H1 (cell line): ENCODE measurements at regions not wholly inside any gene's neighbourhood (a gene's known extent, or its start where the extent isn't known, plus 50 kb on each side); places are given as distances from the start of the nearest gene placed in this dataset.

Source experiments
- CTCF ChIA-PET: fragments of 300-600 bp; sonication (Branson Sonifier 250); formaldehyde crosslinking; loops from one replicate; lab custom pipeline; 2021; ENCODE audit not compliant: partially characterized antibody; lab: Charles Lee
- POLR2A ChIA-PET: fragments of 300-600 bp; sonication (Branson Sonifier 250); formaldehyde crosslinking; loops from one replicate; lab custom pipeline; 2021; ENCODE audit warnings: inconsistent platforms; ENCODE audit not compliant: partially characterized antibody; lab: Charles Lee
- DNase-seq, 2 experiments: peaks; one replicate each; pipeline versions ENCODE4 v3.0.0 to v3.0.0-alpha.2; 2010 to 2022; ENCODE audit warnings: low spot score in 2 of 2, low read depth in 1 of 2, mixed read lengths in 1 of 2
- FAIRE-seq: peaks from 2 replicates; lab custom pipeline; 2011; peaks lifted over from hg19 to GRCh38; lab: Jason Lieb, UNC
- H2AFZ ChIP-seq: 2 replicates; pipeline ENCODE4 v1.8.1; 2012; ENCODE audit warnings: low read length, inconsistent platforms
- H2AK5ac ChIP-seq: 2 replicates; pipeline ENCODE4 v1.6.1; 2013; ENCODE audit warnings: low read depth, low read length
- H2BK120ac ChIP-seq: replicated peaks from 2 replicates; pipeline ENCODE3; 2013; ENCODE audit warnings: low read depth, low read length, inconsistent platforms
- H2BK12ac ChIP-seq: 2 replicates; pipeline ENCODE4 v1.6.1; 2013; ENCODE audit warnings: low read depth, low read length
- H2BK15ac ChIP-seq: 2 replicates; pipeline ENCODE4 v1.6.1; 2013; ENCODE audit warnings: low read length
- H2BK20ac ChIP-seq: 2 replicates; pipeline ENCODE4 v1.6.1; 2013; ENCODE audit warnings: low read length
- H2BK5ac ChIP-seq: 2 replicates; pipeline ENCODE4 v1.6.1; 2013; ENCODE audit warnings: low read depth, low read length
- H3K14ac ChIP-seq: 2 replicates; pipeline ENCODE4 v1.6.1; 2013; ENCODE audit warnings: inconsistent platforms; ENCODE audit not compliant: insufficient read length
- H3K18ac ChIP-seq: 2 replicates; pipeline ENCODE4 v1.6.1; 2013; ENCODE audit warnings: low read length; ENCODE audit errors: extremely low read depth
- H3K23ac ChIP-seq: 2 replicates; pipeline ENCODE4 v1.6.1; 2013; ENCODE audit warnings: inconsistent platforms; ENCODE audit not compliant: insufficient read length
- H3K23me2 ChIP-seq: 2 replicates; pipeline ENCODE4 v1.6.1; 2013; ENCODE audit warnings: low read depth, low read length
- H3K27ac ChIP-seq: 2 replicates; pipeline ENCODE4 v1.6.1; 2011; ENCODE audit warnings: low read depth, low read length, inconsistent platforms
- H3K27me3 ChIP-seq, 4 experiments: replicated peaks in 1 of 4; 1 replicate in 1 of 4; 2 replicates in 3 of 4; pipeline versions ENCODE4 v1.6.1 to v1.8.1; 2011 to 2013; ENCODE audit warnings: low read length in 3 of 4, mild to moderate bottlenecking in 3 of 4, inconsistent platforms in 2 of 4, mixed read lengths in 2 of 4, moderate library complexity in 1 of 4; ENCODE audit not compliant: control insufficient read depth in 3 of 4, insufficient read depth in 3 of 4; ENCODE audit errors: extremely low read depth in 1 of 4
- H3K36me3 ChIP-seq, 4 experiments: 2 replicates each; pipeline versions ENCODE4 v1.6.1 to v1.8.1; 2011 to 2013; ENCODE audit warnings: mild to moderate bottlenecking in 4 of 4, low read length in 3 of 4, moderate library complexity in 2 of 4, control low read depth in 1 of 4, inconsistent platforms in 1 of 4; ENCODE audit not compliant: insufficient read depth in 4 of 4, control insufficient read depth in 2 of 4
- H3K4ac ChIP-seq: replicated peaks from 2 replicates; pipeline ENCODE3; 2013; ENCODE audit warnings: low read length, low read depth, mixed read lengths, inconsistent platforms; ENCODE audit not compliant: insufficient read length
- H3K4me1 ChIP-seq, 4 experiments: replicated peaks in 1 of 4; 1 replicate in 1 of 4; 2 replicates in 3 of 4; pipeline versions ENCODE4 v1.6.1 to v1.8.1; 2011 to 2013; ENCODE audit warnings: low read length in 3 of 4, inconsistent platforms in 2 of 4, mixed read lengths in 1 of 4; ENCODE audit not compliant: insufficient read depth in 4 of 4, control insufficient read depth in 3 of 4
- H3K4me2 ChIP-seq, 2 experiments: 2 replicates each; pipeline versions ENCODE4 v1.6.1 to v1.8.1; 2011 to 2013; ENCODE audit warnings: low read depth in 2 of 2, low read length in 2 of 2, control low read depth in 1 of 2, inconsistent platforms in 1 of 2, mild to moderate bottlenecking in 1 of 2; ENCODE audit not compliant: insufficient read depth in 1 of 2
- H3K4me3 ChIP-seq, 4 experiments: fragments of 200-600, 300-600 bp in 1 of 4; sonication (generic), shearing (Covaris generic), sonication (Bioruptor Twin) in 1 of 4; 2 replicates each; pipeline versions ENCODE4 v1.5.1 to v1.8.1; 2011 to 2016; ENCODE audit warnings: low read length in 4 of 4, low read depth in 3 of 4, control low read depth in 2 of 4, inconsistent platforms in 2 of 4, mild to moderate bottlenecking in 2 of 4, mixed read lengths in 1 of 4, moderate library complexity in 1 of 4; ENCODE audit not compliant: insufficient read depth in 2 of 4; ENCODE audit errors: extremely low read depth in 1 of 4
- H3K56ac ChIP-seq: replicated peaks from 2 replicates; pipeline ENCODE3; 2013; ENCODE audit warnings: low read depth, mild to moderate bottlenecking, mixed read lengths, low read length, inconsistent platforms; ENCODE audit not compliant: insufficient read length
- H3K79me1 ChIP-seq: 2 replicates; pipeline ENCODE4 v1.6.1; 2013; ENCODE audit warnings: low read depth, low read length, control low read depth
- H3K79me2 ChIP-seq, 2 experiments: 2 replicates each; pipeline versions ENCODE4 v1.6.1 to v1.8.1; 2012 to 2013; ENCODE audit warnings: low read length in 2 of 2, mild to moderate bottlenecking in 2 of 2, inconsistent platforms in 1 of 2; ENCODE audit not compliant: insufficient read depth in 2 of 2, control insufficient read depth in 1 of 2
- H3K9ac ChIP-seq, 4 experiments: replicated peaks in 1 of 4; 1 replicate in 1 of 4; 2 replicates in 3 of 4; pipeline versions ENCODE4 v1.6.1 to v1.8.1; 2011 to 2013; ENCODE audit warnings: low read depth in 3 of 4, low read length in 3 of 4, control low read depth in 2 of 4, mild to moderate bottlenecking in 2 of 4, moderate library complexity in 2 of 4, inconsistent platforms in 1 of 4; ENCODE audit errors: extremely low read depth in 1 of 4
- H3K9me3 ChIP-seq, 2 experiments: 2 replicates each; pipeline versions ENCODE4 v1.6.1 to v1.8.1; 2012 to 2013; ENCODE audit warnings: mild to moderate bottlenecking in 2 of 2, moderate library complexity in 2 of 2, control low read depth in 1 of 2, inconsistent platforms in 1 of 2, low read depth in 1 of 2, low read length in 1 of 2, mixed read lengths in 1 of 2; ENCODE audit not compliant: insufficient read depth in 2 of 2
- H4K20me1 ChIP-seq, 2 experiments: replicated peaks in 1 of 2; 2 replicates each; pipeline versions ENCODE3 to v1.8.1; 2011 to 2013; ENCODE audit warnings: inconsistent platforms in 2 of 2, low read length in 2 of 2, mild to moderate bottlenecking in 1 of 2; ENCODE audit not compliant: insufficient read depth in 2 of 2, control insufficient read depth in 1 of 2
- H4K5ac ChIP-seq: 2 replicates; pipeline ENCODE4 v1.6.1; 2013; ENCODE audit warnings: low read length, low read depth, mixed read lengths, inconsistent platforms; ENCODE audit not compliant: insufficient read length
- H4K8ac ChIP-seq: 2 replicates; pipeline ENCODE4 v1.8.0; 2013; ENCODE audit warnings: mild to moderate bottlenecking, moderate library complexity, low read length, inconsistent platforms; ENCODE audit not compliant: insufficient read depth; ENCODE audit errors: extremely low read depth
- H4K91ac ChIP-seq: replicated peaks from 2 replicates; pipeline ENCODE3; 2013; ENCODE audit warnings: low read length, mixed read lengths, inconsistent platforms; ENCODE audit not compliant: insufficient read length
- ASH2L ChIP-seq: fragments of 200-600, 300-600 bp; sonication (generic); IDR thresholded peaks from one replicate; pipeline ENCODE4 v1.7.1; 2017; ENCODE audit warnings: low read length
- BACH1 ChIP-seq: IDR thresholded peaks from 2 replicates; pipeline ENCODE4 v1.6.1; 2012; ENCODE audit warnings: low read length, improper control_type of control experiment
- CEBPB ChIP-seq: IDR thresholded peaks from 2 replicates; pipeline ENCODE4 v1.6.1; 2012; ENCODE audit warnings: low read depth, low read length
- CTCF ChIP-seq, 3 experiments: IDR thresholded peaks; 1 replicate in 2 of 3; 2 replicates in 1 of 3; pipeline versions ENCODE4 v1.5.1 to v1.6.1; 2011; ENCODE audit warnings: low read length in 3 of 3, mild to moderate bottlenecking in 3 of 3, inconsistent platforms in 2 of 3, low read depth in 1 of 3, moderate library complexity in 1 of 3; ENCODE audit not compliant: insufficient read depth in 1 of 3; ENCODE audit errors: control extremely low read depth in 1 of 3
- FOSL1 ChIP-seq: IDR thresholded peaks from 2 replicates; pipeline ENCODE4 v1.6.1; 2011; ENCODE audit warnings: mild to moderate bottlenecking, low read depth, low read length, moderate library complexity; ENCODE audit not compliant: insufficient read depth
- GABPA ChIP-seq: IDR thresholded peaks from 2 replicates; pipeline ENCODE4 v1.6.1; 2011; ENCODE audit warnings: mild to moderate bottlenecking, low read length, moderate library complexity, borderline replicate concordance; ENCODE audit not compliant: insufficient read depth
- JUND ChIP-seq: IDR thresholded peaks from 2 replicates; pipeline ENCODE4 v1.6.1; 2011; ENCODE audit warnings: mild to moderate bottlenecking, improper control_type of control experiment, low read length
- NANOG ChIP-seq: IDR thresholded peaks from 2 replicates; pipeline ENCODE4 v1.6.1; 2011; ENCODE audit warnings: low read length, low read depth, mild to moderate bottlenecking, inconsistent platforms; ENCODE audit not compliant: insufficient read depth, poor library complexity, severe bottlenecking
- RBBP5 ChIP-seq: IDR thresholded peaks from 2 replicates; pipeline ENCODE4 v1.7.1; 2012; ENCODE audit warnings: low read depth, mild to moderate bottlenecking, inconsistent platforms, low read length, moderate library complexity, borderline replicate concordance
- SAP30 ChIP-seq: fragments of 300-600 bp; sonication (generic); IDR thresholded peaks from 2 replicates; pipeline ENCODE4 v1.7.1; 2012; ENCODE audit warnings: low read length, moderate library complexity, mild to moderate bottlenecking, inconsistent platforms; ENCODE audit not compliant: insufficient read depth, insufficient replicate concordance
- SRF ChIP-seq: IDR thresholded peaks from 2 replicates; pipeline ENCODE4 v1.6.1; 2011; ENCODE audit warnings: mild to moderate bottlenecking, low read depth, low read length, moderate library complexity
- TBP ChIP-seq: IDR thresholded peaks from 2 replicates; pipeline ENCODE4 v1.6.1; 2011; ENCODE audit warnings: low read depth, low read length, improper control_type of control experiment
- WGBS, 2 experiments: shearing (Covaris generic) in 1 of 2; methylation state at CpG; one replicate each; pipeline versions ENCODE4 v1.1.6 to v1.1.7; 2013 to 2015; ENCODE audit warnings: low lambda C conversion rate in 2 of 2, mixed read lengths in 2 of 2, inconsistent platforms in 1 of 2, low coverage in 1 of 2, missing lambda C conversion rate in 1 of 2; ENCODE audit not compliant: insufficient replicate concordance in 2 of 2, insufficient coverage in 1 of 2, insufficient read length in 1 of 2; ENCODE audit errors: extremely low coverage in 1 of 2, missing lambda C conversion rate in 1 of 2; 5-methylcytosine and 5-hydroxymethylcytosine counted together
- TF ChIP-seq, protein P1 (sequence below): IDR thresholded peaks from 2 replicates; pipeline ENCODE4 v1.6.1; 2012; ENCODE audit warnings: inconsistent platforms

- FAIRE-seq = no peak
- H3K79me2 ChIP-seq = no peaks in the 10 kb centered on the region
- POLR2A ChIA-PET = no interaction called here
Measured at GRCh38 chr1:65596768-65597167, 176.3 kb downstream of the LEPR start.

More at GRCh38 chr1:65596768-65597167, 176.3 kb downstream of the LEPR start:
- H2BK15ac ChIP-seq = no peak overlapping the region
- CTCF ChIA-PET = no interaction called here
- H2AFZ ChIP-seq = no peak overlapping the region
- H2BK5ac ChIP-seq = no peak overlapping the region
- TF ChIP-seq FOSL1 (no peak), SRF (no peak), CEBPB (no peak), SAP30 (no peak), JUND (no peak), GABPA (no peak), ASH2L (no peak), CTCF (IDR thresholded peaks at IDR 0.05; ENCODE audit: control extremely low read depth in 1 of 3, insufficient read depth in 1 of 3, low read depth in 1 of 3, low read length in 3 of 3) (no peak), RBBP5 (no peak), NANOG (no peak), BACH1 (no peak), TBP (no peak)
- TF ChIP-seq, protein P1, sequence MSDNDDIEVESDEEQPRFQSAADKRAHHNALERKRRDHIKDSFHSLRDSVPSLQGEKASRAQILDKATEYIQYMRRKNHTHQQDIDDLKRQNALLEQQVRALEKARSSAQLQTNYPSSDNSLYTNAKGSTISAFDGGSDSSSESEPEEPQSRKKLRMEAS = no peak
- H3K14ac ChIP-seq = no peak overlapping the region
- no peaks in the 10 kb centered on the region for H3K4me1 ChIP-seq
- no peaks in the 10 kb centered on the region for H3K36me3 ChIP-seq
- no peaks in the 10 kb centered on the region for H3K79me1 ChIP-seq
- H4K91ac ChIP-seq = no peak overlapping the region
- H3K27me3 ChIP-seq = no peaks in the 10 kb centered on the region
- H3K23ac ChIP-seq = no peak overlapping the region
- H3K4ac ChIP-seq = no peak overlapping the region
- H3K9me3 ChIP-seq = no peaks in the 10 kb centered on the region
- no peak overlapping the region for H4K5ac ChIP-seq
- H2AK5ac ChIP-seq = no peak overlapping the region
- DNase-seq = no peak
- H3K4me3 ChIP-seq = no peak overlapping the region
- no peaks in the 10 kb centered on the region for H4K20me1 ChIP-seq
- no peak overlapping the region for H3K56ac ChIP-seq
- H2BK20ac ChIP-seq = no peak overlapping the region
- no peak overlapping the region for H2BK12ac ChIP-seq
- WGBS, 2 experiments = 84% methylated on average over 2 of the region's 2 CpGs; no CpG with 5 or more reads in 1 of the 2 experiments
- no peak overlapping the region for H4K8ac ChIP-seq
- no peak overlapping the region for H3K18ac ChIP-seq
- H3K9ac ChIP-seq = no peak overlapping the region
- H3K27ac ChIP-seq = no peak overlapping the region
- no peak overlapping the region for H3K4me2 ChIP-seq
- no peak overlapping the region for H2BK120ac ChIP-seq
- H3K23me2 ChIP-seq = no peaks in the 10 kb centered on the region; the same call in 1 of the 2 replicates
